ENCODE measurements at regions not wholly inside any gene's neighbourhood (a gene's known extent, or its start where the extent isn't known, plus 50 kb on each side); places are given as distances from the start of the nearest gene placed in this dataset.

GRCh38 chr2:43034242-43034619, 192.2 kb downstream of the ZFP36L2 start:
- DNase-seq (ENCODE audit: low read depth) = no peak

- DNase-seq (ENCODE audit: low read depth) = no peak
Measured at GRCh38 chr2:43033466-43034241, 192.8 kb downstream of the ZFP36L2 start.

GRCh38 chr2:43033016-43033270, 193.5 kb downstream of the ZFP36L2 start:
- no peak for DNase-seq (ENCODE audit: low read depth)

DNA sequence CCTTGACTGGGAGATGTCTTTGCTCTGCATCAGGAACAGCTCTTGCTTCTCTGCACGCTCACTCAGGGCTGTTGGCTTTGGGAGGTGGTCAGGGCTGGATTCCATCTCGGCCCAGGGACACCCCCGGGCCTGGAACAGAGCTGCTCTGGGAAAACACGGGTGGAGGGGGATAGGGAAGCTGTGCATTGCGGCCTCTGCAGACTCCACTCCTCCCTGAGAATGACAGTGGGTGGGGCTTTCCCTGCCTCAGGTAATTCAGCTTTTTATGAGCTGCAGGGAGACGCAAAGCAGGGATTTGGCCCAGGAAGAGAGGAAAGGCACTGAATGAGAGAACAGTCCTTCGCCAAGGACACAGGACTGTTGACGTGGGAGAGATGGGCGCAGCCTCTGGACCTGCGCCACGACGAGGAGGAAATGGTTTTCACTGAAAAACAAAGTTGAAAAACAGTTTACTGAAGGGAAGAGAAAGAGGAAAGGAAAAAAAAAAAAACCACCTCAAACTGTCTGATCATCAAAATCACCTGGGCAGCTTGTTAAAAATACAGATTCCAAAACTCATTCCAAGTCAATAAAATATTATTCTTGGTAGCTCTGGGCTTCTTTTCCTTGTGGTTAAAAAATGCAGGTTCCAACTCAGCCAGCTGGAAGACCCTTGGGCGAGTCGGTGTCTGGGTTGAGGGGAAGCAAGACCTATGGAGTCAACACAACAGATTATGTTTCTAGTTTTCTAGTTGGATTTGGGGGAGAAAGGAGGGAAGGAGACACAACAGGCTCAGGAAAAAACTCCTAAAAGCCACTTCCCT, 194.0 kb downstream of the ZFP36L2 start:
- no peak for DNase-seq (ENCODE audit: low read depth)

GRCh38 chr2:43031471-43032212, 194.8 kb downstream of the ZFP36L2 start:
- no peak for DNase-seq (ENCODE audit: low read depth)

- DNase-seq (ENCODE audit: low read depth) = no peak
Measured at GRCh38 chr2:43030551-43031307, 195.7 kb downstream of the ZFP36L2 start.

DNA sequence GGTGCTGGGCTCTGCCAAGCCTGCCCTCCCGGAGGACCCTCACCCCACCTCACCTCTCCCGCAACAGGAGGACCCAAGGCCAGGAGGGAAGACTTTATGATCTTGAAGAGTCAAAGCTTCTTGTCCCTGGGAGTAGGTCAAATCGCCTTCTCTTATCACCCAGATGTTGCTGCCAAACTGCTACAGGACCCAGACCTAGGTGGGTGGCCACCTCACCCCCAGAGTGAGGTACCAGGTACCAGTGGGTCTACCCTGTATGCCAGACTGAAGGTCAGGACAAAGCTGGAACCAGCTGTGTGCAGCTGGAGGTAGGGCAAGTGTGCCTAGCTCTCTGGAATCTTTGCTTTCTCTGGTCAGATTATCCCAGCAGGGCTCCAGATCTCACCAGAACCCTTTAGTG, 197.2 kb downstream of the ZFP36L2 start:
- DNase-seq (ENCODE audit: low read depth) = no peak

DNA sequence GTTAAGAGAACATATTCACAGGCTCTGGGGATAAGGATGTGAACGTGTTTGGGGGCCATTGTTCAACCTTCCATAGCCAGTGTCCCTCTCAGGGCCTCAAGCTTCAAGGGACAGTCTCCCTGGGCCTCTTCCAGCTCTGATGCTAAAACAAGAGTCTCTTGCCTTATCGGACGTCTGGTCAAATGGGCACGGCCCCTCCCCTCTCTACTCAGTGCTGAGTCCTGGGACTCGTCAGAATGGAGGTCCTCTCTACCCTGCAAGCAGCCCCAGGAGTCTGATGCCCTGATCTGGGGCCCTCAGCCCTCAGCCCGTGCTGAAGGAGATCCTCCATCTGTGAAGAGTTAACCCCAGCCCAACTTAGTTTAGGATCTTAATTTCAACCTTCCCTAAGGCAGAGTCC, 198.2 kb downstream of the ZFP36L2 start:
- no peak for DNase-seq (ENCODE audit: low read depth)

DNA sequence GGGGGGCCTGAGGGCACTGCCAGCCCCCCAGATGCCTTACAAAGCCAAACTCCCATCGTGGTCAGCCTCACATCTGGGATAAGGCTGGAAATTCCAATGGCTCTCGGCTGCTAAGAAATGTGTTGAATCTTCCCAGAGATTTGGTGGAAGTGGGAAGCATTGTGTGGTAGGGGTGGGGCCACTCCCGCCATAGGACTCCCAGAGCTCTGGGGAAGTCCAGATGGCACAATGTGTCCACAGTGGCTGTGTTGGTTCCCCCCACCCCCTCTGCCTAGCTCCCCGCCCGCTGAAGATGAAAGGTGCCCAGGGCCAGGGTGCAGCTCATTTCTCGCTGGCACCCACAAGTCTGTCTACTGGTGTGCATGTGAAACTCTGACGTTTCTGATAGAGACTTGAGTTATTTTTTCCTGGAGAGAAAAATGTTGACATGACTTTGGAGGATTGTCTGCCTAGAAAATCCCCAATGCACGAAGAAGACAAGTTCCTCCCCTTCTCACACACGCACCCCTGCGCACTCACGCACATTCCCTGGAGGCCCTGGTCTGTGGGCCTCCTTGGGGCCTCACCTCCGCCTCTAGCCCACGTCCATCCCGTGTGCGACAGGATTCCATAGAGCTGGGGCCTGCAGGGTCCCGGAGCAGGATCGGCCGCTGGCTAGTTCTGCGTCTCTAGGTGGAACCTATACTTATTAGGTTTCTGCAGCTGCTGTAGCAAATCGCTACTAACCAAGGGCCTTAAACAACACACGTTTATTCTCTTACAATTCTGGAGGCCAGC, 199.1 kb downstream of the ZFP36L2 start:
- no peak for DNase-seq (ENCODE audit: low read depth)

DNA sequence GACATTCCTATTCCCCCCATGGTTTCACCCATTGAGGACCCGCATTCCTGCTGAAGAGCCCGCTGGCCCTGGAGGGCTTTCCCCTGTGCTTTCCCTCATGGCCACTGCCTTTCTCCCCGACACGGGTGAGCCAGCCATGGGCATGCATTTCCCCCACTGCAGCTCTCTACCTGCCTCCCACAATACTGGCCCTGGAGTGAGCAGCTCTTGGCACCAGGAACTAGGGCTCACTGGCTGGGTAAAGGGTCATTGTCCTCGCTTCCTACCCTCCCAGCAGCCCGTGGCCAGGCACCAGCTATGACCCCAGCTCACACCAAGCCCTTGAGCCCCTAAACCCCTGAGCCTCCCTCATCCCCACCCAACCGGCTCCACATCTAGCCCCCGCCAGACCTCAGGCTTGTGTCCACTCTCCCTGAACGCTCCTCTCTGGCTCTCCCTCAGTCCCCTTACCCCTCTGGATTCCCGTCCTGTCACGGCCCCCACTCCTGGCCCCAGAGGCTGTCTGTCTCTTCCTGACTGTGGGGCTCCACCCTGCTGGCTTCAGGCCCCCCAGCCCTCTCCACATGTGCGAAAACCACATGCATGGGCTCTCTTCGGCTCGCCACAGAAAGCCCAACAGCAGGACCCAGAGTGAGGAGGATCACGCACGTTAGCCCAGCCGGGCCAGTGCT, 199.8 kb downstream of the ZFP36L2 start:
- no peak for DNase-seq (ENCODE audit: low read depth)

DNA sequence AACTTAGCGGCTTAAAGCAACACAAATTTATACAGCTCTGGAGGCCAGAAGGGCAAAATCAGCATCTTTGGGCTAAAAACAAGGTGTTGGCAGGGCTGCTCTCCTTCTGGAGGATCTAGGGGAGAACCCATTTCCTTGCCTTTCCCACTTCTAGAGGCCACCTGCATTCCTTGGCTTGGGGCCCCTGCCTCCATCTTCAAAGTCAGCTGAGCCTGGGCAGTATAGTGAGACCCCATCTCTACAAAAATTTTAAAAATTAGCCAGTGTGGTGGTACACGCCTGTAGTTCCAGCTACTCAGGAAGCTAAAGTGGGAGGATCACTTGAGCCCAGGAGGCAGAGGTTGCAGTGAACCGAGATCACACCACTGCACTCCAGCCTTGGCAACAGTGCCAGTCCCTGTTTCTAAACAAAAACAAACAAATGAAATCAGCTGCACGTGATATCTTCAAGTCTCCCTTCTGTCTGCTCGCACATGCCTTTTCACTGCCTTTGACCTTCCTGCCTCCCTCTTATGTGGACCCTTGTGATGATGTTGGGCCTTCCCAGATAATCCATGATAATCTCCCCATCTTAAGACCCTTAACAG, 200.6 kb downstream of the ZFP36L2 start:
- no peak for DNase-seq (ENCODE audit: low read depth)

GRCh38 chr2:43024515-43025011, 201.8 kb downstream of the ZFP36L2 start:
- DNase-seq (ENCODE audit: low read depth) = no peak

GRCh38 chr2:43023791-43024514, 202.5 kb downstream of the ZFP36L2 start:
- no peak for DNase-seq (ENCODE audit: low read depth)

- DNase-seq (ENCODE audit: low read depth) = no peak
Measured at GRCh38 chr2:43022896-43023295, 203.5 kb downstream of the ZFP36L2 start.

GRCh38 chr2:43021791-43022509, 204.5 kb downstream of the ZFP36L2 start:
- DNase-seq (ENCODE audit: low read depth) = no peak

GRCh38 chr2:43020990-43021669, 205.3 kb downstream of the ZFP36L2 start:
- no peak for DNase-seq (ENCODE audit: low read depth)

GRCh38 chr2:43020296-43020695, 206.1 kb downstream of the ZFP36L2 start:
- DNase-seq (ENCODE audit: low read depth) = no peak

DNA sequence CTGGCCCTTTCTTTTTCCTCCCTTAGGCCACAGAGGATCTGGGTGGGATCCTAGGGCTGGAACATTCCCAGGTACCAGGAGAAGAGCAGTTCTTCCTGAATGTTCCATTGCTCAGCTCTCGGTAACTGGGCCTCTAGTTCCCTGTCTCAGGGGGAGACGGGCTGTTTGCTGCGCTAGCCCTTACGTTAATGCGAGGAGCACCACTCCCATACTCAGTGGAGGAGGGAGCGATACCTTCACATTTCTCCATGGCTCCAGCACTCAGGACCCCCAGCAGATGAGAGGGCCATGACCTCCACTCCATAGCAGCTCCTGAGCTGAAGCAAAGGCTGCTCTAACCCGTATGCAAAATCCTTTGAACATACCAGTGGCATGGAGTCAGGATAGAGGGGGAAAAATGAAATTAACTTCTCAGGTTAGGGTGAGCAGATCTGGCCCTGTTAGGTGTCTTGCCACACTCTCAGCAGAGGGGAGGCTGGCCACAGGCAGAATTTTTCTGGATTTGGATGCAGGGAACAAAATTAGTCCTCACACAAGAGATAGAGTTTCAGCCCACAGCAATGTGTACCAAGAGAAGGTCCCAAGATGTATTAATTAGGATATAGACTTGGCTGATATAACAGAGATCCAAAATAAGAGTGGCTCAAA, 206.7 kb downstream of the ZFP36L2 start:
- no peak for DNase-seq (ENCODE audit: low read depth)
